GM20431 (cell line): ENCODE measurements at regions not wholly inside any gene's neighbourhood (a gene's known extent, or its start where the extent isn't known, plus 50 kb on each side); places are given as distances from the start of the nearest gene placed in this dataset.

Source experiments
- in situ Hi-C: fragments of 300-500 bp; cut with MseI, MboI; formaldehyde crosslinking; loops from one replicate; pipeline ENCODE4 v1.15.0; 2020; ENCODE audit warnings: low sequenced_read_pairs; ENCODE audit not compliant: unreplicated experiment

DNA sequence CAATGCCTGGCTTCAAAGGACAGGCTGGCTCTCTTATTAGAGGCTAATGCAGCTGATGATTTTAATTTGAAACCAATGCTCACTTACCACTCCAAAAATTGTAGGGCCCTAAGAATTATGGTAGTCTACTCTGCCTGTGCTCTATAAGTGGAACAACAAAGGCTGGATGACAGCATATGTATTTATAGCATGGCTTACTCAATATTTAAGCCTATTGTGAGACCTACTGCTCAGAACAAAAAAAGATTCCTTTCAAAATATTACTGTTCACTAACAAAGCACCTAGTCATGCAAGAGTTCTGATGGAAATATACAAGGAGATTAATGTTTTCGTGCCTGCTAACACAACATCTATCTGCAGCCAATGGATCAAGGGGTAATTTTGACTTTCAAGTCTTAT, 73.8 kb upstream of the DUSP10 start:
- in situ Hi-C loops: no loop called here

DNA sequence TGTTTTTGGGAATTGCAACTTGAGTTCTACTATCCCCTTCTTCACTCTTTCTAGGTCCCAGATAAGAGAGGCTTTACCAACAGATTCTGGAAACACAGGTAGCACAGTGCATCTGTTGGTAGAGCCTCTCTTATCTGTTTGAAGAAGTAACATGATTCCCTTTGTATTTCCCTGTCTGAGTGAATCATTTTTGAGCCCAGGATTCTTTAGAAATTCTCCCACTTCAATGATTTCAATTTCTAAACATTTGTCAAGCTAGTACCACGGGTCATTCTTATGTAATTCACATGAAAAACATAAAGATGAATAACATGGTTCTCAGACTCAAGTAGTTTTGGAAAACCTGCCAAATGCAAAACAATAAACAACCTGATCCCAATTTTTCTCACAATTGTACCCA, 72.0 kb upstream of the DUSP10 start:
- in situ Hi-C loops: no loop called here

DNA sequence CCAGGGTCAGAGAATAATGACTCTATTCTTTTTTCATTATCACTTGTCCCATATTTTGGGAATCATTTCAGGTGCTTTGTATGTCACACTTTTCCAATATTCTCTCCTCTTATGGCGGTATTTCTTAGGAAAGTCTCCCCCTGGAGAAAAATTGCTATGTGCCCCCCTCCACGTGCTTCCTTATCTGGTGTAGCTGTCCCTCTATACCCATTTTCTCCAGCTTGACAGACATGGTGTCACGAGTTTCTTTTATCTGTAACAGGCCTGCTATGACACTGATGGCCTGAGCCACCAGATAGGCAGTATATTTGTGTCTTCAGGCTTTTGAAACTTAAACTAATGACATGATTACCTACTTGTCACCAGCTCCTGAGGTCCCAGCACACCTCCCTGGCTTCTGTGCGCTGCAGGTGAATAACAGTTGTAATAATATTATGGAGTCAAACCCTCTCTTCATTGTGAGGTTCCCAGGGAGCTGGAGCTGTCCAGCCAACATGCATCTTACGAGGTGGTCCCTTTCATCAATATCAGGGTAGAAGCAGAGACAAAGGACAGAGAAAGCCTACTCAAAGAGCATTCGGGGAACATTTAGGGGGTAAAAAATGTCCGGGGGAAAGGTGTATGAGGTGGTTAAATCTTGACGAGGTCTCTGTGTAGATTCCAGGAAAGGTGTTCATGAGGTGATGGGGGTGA, 71.2 kb upstream of the DUSP10 start:
- in situ Hi-C loops: no loop called here

DNA sequence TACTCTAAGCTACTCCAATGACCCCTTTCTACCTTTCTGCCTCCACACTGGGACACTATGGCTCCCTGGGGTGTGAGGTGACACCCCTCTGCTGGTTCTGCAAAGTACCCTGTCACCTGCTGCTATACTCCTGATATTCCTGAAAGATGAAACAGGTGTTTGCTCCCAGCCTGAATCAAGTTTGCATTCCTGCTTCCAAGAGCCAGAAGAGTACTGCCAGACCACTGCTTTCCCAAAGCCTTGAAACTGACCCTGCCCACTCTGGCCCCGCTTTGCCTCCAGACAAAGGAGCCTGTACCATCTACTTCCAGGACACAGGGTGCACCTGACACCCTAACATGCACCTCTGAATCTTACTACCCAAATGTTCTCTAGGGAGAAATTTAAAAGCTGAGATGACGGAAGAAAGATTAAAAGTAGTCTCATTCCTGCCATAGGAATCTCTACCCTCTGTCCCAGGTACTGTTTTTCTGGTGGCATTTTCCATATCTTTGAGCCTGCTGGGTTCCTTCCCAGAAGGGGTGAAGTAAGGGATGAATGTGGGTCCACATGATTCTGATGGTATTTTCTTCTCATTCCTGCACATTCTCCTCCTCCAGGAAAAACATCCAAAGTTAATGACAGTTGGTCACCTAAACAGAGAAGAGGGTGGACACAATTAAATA, 70.3 kb upstream of the DUSP10 start:
- in situ Hi-C loops: no loop called here

DNA sequence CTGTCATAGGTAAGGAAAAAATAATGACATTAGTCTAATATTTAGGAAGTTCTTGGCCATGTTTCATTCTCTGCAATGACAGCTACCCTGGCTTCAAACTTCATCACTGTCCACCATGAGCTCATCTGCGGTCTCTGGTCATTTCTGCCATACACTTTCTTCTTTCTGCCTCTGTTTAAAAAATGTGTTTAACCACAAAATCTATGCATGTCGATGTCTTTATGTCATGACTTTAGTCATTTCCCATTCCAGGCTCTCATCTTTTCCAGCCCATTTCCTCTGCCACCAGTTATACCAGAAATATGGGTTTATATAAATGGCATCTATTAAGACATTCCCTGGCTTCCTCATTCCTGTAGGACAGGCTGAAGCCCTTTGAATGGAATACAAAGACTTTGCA, 68.5 kb upstream of the DUSP10 start:
- in situ Hi-C loops: no loop called here

DNA sequence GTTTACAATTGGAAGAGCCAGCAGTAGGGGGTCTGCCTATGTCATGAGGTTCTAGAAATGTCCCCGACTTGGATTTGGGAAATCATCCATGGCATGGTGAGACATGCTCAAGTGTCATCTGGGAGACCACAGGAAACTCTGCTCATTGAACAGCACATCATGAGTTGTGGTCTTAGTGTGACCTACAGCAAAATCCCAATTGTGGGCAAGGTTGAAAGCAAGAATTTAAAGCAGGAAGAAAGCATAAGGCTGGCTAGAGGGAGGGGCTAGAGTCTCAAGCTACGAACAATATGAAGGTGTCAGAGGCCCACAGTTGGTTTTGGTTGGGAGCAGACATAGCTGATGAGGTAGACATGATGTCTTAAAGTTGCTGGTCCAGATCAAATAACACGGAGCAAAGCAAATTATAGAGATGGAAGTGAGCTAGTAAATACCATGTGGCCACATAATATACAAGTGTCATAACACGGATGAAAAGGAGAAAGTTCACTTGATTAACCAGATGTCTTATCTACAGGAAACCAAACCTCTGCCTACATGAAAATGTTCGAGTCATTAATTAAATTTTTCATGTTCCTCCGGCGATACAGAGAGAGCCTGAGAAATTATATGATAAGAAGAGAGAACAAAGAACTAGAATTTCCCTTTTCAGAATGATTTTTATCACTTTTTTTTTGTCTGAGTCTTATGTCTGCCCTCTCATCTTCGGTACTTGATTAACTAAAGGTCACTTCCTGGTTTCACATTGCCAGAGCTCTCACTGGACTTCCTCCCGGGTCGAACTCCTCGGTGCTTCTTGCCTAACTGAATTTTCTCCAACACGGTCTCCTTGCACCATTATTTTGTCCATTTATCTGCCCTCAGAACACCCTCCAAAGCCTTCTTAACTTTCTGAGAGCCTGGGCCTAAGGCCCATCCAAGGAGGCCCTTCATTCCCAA, 67.5 kb upstream of the DUSP10 start:
- in situ Hi-C loops: no loop called here

DNA sequence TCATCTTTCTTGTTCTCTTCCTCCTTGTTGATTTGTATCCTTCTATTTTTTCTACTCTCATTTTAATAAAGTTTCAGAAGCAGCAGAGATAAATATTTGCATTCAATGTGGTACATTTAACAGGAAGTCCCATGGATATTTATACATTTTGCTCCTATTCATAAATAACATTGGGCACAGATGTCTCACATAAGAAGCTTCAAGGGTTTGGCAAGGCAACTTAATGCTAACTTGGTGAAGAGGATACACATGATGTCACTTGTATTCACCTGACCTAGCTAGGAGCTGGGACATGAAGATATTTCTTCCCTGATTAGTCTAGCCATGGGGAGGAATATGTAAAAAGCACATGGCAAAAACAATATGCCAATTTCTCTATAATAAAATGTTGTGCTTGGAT, 65.1 kb upstream of the DUSP10 start:
- in situ Hi-C loops: no loop called here

DNA sequence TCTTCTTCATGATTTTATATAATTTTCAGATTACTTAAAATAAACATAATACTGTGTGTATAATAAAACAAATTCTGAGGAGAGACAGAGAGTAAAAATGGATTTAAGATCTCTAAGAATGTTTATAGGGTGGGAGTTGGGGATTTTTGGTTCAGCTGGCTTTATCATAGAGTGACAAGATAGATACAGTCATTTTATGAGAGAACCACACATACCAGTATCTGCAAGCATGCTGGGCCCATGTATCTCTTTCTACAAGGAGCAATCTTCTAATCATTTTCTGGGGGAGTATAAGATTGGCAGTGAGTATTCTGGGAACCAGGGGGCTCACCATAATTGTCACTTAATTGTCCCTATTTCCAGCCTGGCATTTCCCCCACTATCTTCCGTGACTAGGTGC, 64.3 kb upstream of the DUSP10 start:
- in situ Hi-C loops: no loop called here

DNA sequence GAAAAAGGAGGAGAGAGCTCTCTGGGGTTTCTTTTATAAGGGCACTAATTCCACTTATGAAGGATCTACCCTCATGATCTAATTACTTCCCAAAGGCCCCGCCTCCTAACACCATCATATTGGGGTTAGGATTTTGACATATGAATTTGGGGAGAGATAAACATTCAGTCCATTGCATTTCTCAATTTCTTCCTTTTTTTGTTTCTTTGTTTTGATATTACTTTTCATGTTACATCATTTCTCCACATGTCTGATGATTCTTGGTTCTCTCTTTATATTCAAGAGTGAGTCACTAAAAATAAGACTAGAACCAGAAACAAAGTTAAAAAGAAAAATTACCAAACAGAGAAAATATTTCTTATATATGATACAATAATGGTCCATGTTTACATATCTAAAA, 63.2 kb upstream of the DUSP10 start:
- in situ Hi-C loops: no loop called here

DNA sequence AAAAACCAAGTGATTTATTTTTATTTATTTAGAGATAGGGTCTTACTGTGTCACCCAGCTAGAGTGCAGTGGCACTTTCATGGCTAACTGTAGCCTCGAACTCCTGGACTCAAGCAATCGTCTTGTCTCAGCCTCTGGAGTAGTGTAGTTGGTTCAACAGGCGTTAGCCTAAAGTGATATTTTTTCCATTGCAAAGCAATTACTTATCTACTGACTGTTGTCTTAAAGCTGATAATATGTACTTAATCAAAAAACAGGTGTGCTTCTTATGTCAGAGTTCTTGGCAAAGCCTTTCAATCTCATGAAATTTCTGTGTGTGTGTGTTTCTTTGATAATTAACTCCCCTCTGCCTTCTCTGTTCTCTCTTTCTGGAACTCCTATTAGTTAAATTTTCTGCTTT, 62.4 kb upstream of the DUSP10 start:
- in situ Hi-C loops: no loop called here

DNA sequence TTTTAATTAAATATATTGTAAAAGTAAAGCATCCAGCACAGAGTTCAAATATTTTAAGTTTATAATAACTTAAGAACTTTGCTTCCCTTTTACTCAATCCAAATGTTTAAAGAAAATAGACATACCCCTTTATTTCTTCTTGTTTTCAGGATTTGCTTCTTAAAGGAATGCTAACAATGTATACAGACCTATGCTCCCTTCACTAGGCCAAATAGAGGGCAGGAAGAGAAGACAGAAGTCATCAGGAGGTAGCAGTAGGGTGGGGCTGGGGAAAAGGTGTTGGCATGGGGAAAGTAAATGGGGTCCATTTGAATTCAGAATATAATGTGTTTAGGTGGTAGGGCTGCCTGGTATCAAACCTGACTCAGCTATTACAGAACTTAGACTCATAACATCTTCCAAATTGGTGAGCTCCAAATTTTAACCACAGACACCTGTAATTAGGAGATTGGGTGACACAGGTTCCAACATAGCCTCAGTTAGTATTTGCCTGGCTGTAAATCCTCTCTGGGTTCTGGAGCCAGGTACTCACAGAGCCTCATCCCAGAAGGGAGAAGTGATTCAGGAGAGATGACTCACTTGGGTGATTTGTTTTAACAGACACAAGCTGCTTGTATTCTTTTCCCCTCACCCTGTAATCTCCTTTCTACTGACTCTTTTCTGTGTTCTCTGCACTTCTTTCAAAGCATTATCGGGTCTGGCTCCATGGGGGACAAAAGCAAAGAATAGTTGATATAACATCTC, 60.1 kb upstream of the DUSP10 start:
- in situ Hi-C loops: no loop called here

DNA sequence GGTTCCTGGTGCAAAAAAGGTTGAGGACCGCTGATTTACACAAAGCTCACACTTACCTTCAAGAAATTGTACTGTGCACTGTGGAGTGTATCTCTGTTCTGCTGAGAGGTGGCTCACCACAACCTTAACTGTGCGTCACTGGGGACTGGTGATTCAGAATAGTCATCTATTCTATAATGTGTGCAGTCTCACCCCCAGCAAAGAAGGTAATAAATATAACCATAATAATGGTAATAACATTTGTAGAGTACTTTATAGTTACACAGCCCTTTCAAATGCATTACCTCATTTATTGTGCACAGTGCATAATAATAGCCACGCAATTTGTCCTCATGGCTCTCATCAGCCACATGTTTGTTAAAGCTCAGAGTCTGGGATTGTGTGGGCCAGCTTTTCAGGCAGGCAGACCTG, 59.4 kb upstream of the DUSP10 start:
- in situ Hi-C loops: no loop called here

DNA sequence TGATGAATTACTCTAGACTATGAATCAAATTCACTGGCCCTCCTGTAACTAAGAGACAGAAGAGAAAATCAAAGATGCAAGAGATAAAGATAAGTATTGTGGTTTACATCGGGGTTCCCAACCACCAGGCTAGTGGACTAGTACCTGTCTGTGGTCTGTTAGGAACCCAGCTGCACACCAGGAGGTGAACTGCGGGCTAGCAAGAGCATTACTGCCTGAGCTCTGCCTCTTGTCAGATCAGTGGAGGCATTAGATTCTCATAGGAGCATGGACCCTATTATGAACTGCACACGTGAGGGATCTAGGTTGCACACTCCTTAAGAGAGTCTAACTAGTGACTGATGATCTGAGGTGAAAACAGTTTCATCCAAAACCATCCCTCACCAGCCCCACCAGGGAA, 58.9 kb upstream of the DUSP10 start:
- in situ Hi-C loops: no loop called here

DNA sequence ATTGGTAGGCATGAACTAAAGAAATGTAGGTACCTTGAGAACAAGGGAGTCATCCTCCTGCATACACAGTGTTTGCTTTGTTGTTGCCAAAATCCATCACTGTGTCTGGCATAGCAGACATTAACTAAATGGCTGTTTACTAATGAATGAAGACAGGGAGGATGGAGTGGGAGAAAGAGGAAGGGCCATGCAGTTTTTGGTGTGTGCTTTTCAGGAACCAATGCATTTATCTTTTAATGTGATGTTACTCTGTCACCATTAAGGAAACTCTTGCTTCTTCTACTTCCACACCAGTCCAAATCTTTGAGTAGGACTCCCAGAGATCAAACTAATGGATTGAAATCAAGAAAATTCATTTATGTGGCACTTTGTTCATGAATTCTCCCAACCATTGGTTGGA, 55.6 kb upstream of the DUSP10 start:
- in situ Hi-C loops: no loop called here

DNA sequence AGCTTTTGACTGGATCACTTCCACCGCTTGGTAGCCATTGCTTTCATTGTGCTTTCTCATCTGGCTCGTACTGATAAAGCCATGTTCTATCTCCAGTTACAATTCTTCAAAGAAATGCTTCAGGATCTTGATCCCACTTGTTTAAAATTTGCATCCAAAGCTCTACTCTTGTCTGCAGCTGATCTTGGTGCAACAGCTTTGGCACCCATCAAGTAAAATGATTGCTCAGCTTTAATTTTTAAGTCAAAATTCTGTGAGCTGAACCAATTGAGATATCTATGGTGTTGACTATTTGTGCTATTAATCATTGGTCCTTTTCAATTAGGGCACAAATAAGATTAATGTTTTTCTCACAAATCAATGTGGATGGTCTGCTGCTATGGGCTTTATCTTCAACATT, 54.8 kb upstream of the DUSP10 start:
- in situ Hi-C loops: no loop called here

DNA sequence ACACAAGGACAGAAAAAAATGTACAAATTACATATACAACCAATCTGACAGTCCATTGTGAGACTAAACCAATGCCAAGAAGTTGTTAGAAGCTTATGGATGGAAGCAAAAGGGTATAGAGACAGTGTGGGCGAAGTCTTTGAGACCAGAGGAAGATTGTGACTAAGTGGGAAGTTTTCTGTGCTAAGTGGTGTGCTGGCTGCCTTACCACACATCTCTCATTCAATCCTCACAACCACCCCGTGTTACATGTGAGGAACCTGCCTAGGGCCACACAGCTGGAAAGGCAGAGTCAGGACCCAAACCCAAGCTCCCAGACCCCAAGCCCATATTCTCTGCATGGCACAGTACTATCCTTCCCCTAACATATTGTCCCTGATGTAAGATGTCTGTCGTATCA, 53.5 kb upstream of the DUSP10 start:
- in situ Hi-C loops: no loop called here

DNA sequence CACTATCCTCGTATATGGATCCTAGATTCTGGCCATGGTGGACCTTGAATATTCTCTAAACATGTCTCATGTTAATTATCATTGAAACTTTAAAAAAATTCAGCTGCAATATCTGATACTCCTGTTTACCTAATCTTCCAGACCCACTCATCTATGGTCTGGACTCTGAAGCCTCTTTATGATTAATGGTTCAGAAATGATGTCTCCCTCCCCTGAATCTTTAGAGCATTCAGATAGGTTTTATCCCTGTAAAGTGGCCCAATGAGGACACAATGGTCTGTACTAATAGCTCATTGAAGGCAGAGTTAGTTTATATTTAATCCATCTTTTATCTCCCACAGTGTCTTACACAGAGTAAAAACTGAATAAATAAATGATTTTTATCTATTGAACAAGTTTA, 53.0 kb upstream of the DUSP10 start:
- in situ Hi-C loops: no loop called here

DNA sequence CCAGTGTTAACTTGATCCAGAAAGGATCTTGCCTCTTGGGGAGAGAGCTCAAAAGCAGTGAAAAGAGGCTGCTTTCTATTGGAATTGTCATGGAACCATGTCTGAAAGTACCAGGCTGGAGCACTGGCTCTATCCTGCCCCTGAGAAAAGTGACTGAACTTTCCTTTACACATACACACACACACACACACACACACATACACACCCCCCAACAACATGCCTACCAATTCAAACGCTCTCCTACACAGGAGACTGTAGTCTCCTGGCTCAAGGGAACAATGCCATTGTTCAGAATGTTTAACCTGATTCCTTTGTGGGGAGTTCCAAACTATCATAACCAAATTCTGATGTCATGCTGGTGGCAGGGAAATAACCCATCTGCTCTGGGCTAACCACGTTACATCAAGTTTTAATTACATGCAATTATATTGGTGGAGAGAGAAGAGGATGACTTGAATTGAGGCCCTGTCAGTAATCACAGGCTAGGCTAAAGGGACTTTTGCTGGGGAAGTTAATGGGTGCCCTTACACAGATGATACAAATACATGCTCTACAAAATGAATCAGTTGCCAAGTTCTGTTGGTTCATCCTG, 52.3 kb upstream of the DUSP10 start:
- in situ Hi-C loops: no loop called here

DNA sequence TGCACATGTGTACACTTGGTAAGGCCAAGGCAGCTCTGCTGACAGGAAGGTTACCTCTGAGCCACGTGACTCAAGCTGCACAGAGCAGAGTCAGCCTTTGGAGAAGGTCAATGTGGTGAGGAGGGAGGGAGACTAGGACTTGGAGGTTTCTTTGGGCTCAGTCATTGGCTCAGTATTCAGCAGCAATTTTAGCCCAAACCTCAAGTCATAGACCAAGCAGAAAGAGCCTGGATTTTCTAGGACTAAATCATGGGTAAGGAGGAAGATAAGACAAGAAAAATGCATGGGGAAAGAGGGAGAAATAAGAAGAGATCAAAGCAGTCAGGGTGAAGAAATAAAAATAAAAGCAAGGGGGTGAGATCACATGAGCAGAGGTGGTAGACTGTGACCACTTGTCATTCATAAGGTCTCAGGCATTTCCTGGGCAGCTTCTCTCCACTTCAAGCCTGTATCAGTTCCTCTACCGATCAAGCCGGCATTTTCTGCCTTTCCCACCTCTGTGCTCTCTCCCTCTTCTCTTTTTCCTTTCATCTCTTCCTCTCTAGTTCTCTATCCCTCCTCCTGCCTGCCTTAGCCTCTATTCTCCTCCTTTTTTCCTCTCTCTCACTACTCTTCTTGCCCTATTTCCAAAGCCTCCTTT, 51.7 kb upstream of the DUSP10 start:
- in situ Hi-C loops: no loop called here

DNA sequence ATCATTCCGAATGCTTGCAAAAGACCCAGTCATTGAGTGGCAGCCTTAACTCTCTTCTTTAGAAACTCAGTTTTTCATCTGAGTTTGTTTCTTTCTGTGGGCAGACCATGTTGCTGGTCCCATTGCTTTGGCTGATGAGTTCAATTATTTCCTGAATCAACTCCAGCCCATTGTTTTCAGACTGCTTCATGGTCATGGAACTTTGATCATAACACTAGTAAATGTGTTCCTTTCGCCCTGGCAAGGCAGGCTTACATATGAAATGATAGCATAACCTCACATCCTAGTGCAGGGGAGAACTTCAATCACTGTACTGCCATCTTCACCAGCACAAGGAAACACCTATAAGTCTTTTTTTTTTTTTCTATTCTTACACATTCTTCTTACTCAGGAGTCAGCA, 50.0 kb upstream of the DUSP10 start:
- in situ Hi-C loops: no loop called here
